ENCODE measurements at regions not wholly inside any gene's neighbourhood (a gene's known extent, or its start where the extent isn't known, plus 50 kb on each side); places are given as distances from the start of the nearest gene placed in this dataset.

- POLR2A ChIA-PET (ENCODE audit: partially characterized antibody), result interaction anchor here (1.2 kb wide), 1 partner anchor 19 kb away, joined by 3 read pairs; no protein-coding TSS in a partner anchor
- Histone ChIP-seq H4K5ac (ENCODE audit: insufficient read length, low read depth, low read length) (no peak overlapping the region), H2AFZ (ENCODE audit: low read length) (no peak overlapping the region), H2BK120ac (replicated peaks; ENCODE audit: low read depth, low read length) (no peak overlapping the region), H3K56ac (replicated peaks; ENCODE audit: insufficient read length, low read depth, low read length) (no peak overlapping the region), H4K8ac (ENCODE audit: extremely low read depth, insufficient read depth, low read length) (no peak overlapping the region), H3K27ac (ENCODE audit: low read depth, low read length) (no peak overlapping the region), H3K4ac (replicated peaks; ENCODE audit: insufficient read length, low read depth, low read length) (no peak overlapping the region), H2BK20ac (ENCODE audit: low read length) (no peak overlapping the region), H2BK15ac (ENCODE audit: low read length) (no peak overlapping the region), H3K4me1 (replicated peaks in 1 of 4; ENCODE audit: control insufficient read depth in 3 of 4, insufficient read depth in 4 of 4, low read length in 3 of 4) (no peaks in the 10 kb centered on the region; a peak in 1 of 7 replicates), H3K9me3 (ENCODE audit: insufficient read depth in 2 of 2, low read depth in 1 of 2, low read length in 1 of 2) (no peaks in the 10 kb centered on the region), H2AK5ac (ENCODE audit: low read depth, low read length) (no peak overlapping the region), H3K14ac (ENCODE audit: insufficient read length) (no peak overlapping the region), H3K4me2 (ENCODE audit: insufficient read depth in 1 of 2, low read depth in 2 of 2, low read length in 2 of 2) (no peak overlapping the region), H4K91ac (replicated peaks; ENCODE audit: insufficient read length, low read length) (no peak overlapping the region), H3K18ac (ENCODE audit: extremely low read depth, low read length) (no peak overlapping the region), H3K36me3 (ENCODE audit: control insufficient read depth in 2 of 4, insufficient read depth in 4 of 4, low read length in 3 of 4) (no peaks in the 10 kb centered on the region; a peak in 1 of 8 replicates), H3K23ac (ENCODE audit: insufficient read length) (no peak overlapping the region), H2BK12ac (ENCODE audit: low read depth, low read length) (no peak overlapping the region), H3K79me2 (ENCODE audit: control insufficient read depth in 1 of 2, insufficient read depth in 2 of 2, low read length in 2 of 2) (no peaks in the 10 kb centered on the region), H3K4me3 (ENCODE audit: extremely low read depth in 1 of 4, insufficient read depth in 2 of 4, low read depth in 3 of 4, low read length in 4 of 4) (peak overlapping the region in 1 of 4 experiments; percentile 2; a peak in 1 of 8 replicates), H3K27me3 (replicated peaks in 1 of 4; ENCODE audit: control insufficient read depth in 3 of 4, extremely low read depth in 1 of 4, insufficient read depth in 3 of 4, low read length in 3 of 4) (no peaks in the 10 kb centered on the region), H3K9ac (replicated peaks in 1 of 4; ENCODE audit: extremely low read depth in 1 of 4, low read depth in 3 of 4, low read length in 3 of 4) (no peak overlapping the region), H2BK5ac (ENCODE audit: low read depth, low read length) (no peak overlapping the region), H3K23me2 (ENCODE audit: low read depth, low read length) (no peaks in the 10 kb centered on the region), H4K20me1 (replicated peaks in 1 of 2; ENCODE audit: control insufficient read depth in 1 of 2, insufficient read depth in 2 of 2, low read length in 2 of 2) (no peaks in the 10 kb centered on the region), H3K79me1 (ENCODE audit: low read depth, low read length) (no peaks in the 10 kb centered on the region)
- DNase-seq (ENCODE audit: low read depth in 1 of 2, low spot score in 2 of 2) (no peak), FAIRE-seq (no peak)
- CTCF ChIA-PET (ENCODE audit: partially characterized antibody), result interaction anchor here (0.6 to 1.4 kb wide), 2 partner anchors 28 to 1067 kb away, joined by 3 to 4 read pairs; no protein-coding TSS in a partner anchor
- TF ChIP-seq FOSL1 (IDR thresholded peaks at IDR 0.05; ENCODE audit: insufficient read depth, low read depth, low read length), result no peak
- TF ChIP-seq CTBP2 (IDR thresholded peaks at IDR 0.05; ENCODE audit: borderline replicate concordance, insufficient read depth, insufficient read length, low read length), result no peak
- no peak for TF ChIP-seq POU5F1 (IDR thresholded peaks at IDR 0.05; ENCODE audit: low read depth, low read length)
- WGBS, 2 experiments (ENCODE audit: extremely low coverage in 1 of 2, insufficient coverage in 1 of 2, insufficient read length in 1 of 2, insufficient replicate concordance in 2 of 2, low coverage in 1 of 2, low lambda C conversion rate in 2 of 2, missing lambda C conversion rate in 1 of 2), result 81% methylated on average over 5 of the region's 5 CpGs; no CpG with 5 or more reads in 1 of the 2 experiments
These were observed 386.5 kb upstream of the SLC39A10 start for GRCh38 chr2:195270466-195271039.
